ENCODE measurements at regions not wholly inside any gene's neighbourhood (a gene's known extent, or its start where the extent isn't known, plus 50 kb on each side); places are given as distances from the start of the nearest gene placed in this dataset.
"Not testable (repeated sequence)": the region's sequence is repeated elsewhere in the genome, so short reads cannot be mapped to it uniquely, and the experiment has no call there.

DNA sequence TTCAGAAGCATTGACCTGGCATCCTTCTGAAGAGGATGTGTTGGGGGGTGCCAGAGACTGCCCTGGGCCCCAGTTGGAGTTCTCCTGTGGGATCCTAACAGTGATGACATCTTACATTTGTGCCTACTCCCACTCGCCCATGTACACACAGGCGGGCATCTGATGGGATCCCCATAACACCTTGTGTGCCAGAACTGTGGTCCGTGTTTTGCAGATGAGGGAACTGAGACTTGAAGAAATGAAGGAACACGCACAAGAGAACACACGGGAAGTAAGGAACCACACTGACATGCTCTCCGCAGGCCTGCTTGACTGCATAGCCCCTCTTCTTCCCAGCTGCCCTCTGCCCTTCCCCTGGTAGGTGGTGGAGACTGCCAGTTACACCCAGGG lies 255.3 kb downstream of the MYCN start:
- no peak for DNase-seq

DNA sequence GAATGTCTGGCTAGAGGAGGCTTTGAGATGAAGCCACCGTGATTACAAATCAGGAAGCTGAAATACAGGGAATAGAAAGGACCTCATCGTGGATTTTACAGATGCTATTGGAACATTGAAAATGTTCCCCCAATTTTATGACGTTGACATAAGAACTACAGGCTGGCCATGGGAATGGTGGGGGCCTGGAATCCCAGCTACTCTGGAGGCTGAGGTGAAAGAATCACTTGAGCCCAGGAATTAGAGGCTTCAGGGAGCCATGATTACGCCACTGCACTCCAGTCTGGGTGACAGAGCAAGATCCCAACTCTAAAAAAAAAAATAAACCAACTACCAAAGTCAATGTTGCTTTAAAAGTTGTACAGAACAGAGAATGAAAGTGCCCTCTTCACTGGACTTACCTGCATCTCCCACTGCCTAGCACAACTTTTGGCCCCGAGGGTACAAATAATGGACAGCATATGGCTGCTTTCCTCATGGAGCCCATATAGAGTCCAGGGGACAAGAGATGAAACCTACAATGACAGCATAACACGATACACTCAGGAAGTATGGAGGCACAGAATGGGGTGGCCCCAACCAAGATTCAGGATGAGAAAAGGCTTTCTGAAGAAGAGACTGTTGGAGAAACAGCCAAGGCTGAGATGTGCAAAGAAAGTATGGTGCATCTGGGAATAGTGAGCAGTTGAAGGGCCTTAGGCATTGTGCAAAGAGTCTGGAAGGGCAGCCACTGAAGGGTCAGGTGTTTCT lies 254.8 kb downstream of the MYCN start:
- DNase-seq = no peak

DNA sequence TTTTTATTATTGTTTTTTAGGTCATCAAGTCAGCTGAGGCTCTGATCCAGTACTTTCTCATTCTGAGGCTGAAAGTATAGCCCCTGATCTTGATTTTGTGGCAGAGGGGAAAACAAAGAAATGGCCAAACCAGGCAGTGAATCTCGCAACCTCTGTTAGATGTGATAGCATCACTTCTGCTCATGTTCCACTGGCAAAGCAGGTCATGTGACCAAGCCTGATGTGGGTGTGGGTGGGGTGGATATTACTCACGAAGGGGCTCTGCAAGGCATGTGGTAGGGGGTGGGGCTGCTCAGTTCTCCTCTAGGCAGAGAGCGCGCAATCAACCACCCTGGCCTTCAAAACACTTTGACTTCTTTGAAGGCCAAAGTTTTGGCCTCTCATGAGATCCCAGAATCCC lies 254.2 kb downstream of the MYCN start:
- DNase-seq = no peak

DNA sequence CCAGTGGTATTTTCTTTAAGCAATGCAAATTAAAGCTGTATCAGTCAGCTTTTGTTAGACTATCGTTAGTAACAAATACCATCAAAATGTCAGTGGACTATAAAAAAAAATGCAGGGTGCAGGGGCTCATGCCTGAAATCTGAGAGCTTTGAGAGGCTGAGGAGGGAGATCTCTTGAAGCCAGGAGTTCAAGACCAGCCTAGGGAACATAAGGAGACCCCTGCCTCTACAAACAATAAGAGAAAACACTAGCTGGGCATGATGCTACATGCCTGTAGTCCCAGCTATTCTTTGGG lies 253.7 kb downstream of the MYCN start:
- no peak for DNase-seq

DNA sequence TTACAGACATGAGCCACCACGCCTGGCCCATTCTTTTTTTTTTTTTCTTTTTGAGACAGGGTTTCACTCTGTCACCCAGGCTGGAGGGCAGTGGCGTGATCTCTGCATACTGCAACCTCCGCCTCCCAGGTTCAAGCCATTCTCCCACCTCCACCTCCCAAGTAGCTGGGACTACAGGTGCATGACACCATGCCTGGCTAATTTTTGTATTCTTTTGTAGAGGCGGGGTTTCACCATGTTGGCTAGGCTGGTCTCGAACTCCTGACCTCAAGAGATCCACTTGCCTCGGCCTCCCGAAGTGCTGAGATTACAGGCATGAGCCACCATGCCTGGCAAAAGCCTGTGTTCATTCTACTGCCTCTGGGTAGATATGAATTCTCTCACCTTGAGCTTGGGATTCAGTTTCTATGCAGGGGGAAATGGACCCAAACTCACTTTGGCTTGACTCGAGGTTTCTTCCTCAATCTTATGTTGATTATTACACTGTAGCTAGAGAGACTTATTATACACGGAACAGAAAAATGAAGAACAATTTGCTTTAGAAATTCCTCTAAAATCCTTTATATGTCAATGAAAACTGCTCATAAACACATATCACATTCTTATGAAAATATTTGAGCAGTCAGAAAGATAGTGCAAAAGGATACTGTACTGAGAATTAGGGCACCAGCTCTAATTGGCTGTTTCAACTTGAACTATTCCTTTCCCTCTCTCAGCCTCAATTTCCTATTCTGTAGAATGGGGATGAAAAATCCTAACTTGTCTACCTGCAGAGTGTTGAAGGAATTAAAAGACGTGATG lies 252.3 kb downstream of the MYCN start:
- DNase-seq = no peak

DNA sequence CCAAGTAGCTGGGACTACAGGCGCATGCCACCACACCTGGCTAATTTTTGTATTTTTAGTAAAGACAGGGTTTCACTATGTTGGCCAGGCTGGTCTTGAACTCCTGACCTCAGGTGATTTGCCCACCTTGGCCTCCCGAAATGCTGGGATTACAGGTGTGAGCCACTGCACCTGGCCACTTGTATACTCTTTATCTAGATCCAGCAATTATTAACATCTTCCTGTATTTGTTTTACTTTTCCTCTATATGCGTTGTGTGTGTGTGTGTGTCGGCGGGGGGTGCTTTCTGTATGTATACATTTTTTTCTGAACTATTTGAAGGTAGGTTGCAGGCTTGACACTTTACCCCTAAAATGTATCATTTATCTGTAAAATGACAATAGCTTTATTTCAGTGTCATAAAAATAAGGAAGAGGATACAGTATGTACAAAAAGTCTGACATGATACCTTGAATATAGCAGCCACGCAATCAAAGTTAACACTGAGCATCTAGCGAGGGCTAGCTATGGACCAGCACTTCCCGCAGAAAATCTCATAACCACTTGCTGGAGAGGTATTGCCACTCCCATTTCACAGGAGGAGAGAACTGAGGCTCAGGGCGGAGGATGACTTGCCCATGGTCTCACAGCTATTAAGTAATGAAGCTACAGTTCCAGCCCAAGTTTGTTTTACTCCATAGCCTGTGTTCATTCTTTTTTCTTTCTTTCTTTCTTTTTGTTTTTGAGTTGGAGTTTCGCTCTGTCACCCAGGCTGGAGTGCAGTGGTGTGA lies 251.3 kb downstream of the MYCN start:
- no peak for DNase-seq

DNA sequence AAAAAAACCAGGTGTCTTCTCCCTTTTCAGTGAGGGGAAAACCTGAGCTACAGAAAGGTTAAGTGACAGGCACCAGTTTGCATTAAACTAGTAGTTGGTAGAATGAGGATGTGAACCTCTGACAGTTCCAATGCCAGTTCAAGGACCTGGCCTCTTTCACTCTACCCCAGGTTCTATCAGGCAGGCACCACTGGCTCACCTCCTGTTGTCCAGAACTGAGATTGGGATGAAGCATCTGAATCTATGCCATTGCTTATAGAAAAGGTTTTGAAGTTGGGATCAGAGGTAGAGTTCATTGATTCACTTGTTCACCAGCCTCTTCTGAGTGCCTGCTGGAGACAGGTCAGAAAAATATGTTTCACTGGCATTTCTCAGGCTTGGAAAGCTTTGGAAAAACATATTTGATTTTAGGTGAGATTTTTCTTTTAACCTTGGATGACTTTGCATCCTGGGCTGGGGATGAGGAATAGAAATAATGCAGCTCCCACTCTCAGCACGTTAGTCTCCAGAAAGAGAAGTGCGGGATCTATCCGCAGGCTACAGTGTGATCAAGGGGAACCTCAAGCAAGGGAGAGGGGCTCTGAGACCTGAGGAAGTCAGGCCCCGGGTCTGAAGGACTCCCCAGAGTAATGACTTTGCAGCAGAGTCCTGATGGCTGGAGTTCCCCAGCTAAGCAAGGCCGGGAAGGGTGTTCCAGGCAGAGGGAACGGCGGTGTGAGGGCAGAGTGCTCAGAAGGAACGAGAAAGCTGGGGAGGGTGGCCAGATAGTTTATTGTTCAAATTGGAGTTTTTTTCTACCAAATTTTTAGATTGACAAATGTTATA lies 250.3 kb downstream of the MYCN start:
- DNase-seq = no peak

DNA sequence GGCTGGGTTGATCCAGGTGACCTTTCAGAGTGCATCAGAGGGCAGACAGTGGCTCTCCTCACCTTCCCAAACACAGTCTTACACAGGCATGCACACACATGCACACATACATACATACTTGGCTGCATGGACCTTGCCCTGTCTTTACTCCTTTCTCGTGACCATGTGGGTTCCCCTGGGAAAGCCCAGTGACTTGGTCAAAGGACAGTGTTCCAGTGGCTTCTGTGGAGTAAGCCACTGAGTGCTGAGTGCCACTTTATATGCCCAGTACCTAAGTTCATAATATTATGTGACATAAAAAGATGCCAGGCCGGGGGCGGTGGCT lies 249.4 kb downstream of the MYCN start:
- no peak for DNase-seq

DNA sequence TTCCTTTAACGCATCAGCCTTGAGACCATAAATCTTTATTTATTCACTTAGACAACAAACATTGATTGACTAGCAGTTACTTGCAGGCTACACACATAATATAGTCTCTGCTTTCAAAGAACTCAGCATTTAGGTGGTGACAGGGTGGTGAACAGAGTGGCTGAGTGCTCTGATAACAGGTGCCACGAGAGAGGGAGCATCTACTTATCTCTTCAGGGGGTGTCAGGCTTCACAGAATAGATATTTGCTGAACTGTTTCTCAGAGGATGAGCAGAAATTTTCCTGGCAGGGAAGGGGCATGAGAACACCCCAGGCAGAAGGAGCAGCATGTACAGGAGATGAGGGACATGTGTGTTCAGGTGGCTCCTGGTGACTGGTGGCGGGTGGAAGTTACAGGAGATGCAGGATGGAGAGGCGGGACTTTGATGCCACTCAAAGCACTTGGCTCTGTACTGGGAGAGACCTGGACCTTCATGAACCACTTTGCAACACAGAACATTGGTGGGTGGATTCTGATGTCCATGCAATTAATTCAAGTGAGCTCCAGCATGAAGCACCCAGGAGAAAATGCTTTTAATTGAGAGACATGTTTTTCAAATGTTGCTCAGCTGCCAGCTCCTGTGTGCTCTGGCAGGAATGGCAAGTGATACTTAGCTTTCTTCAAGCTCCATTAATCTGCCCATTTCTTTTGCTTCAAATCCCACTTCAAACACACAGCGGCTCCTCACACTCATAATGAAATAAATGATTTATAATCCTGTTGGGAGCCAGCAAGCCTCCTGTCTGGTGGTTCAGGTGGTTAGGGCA lies 248.9 kb downstream of the MYCN start:
- no peak for DNase-seq

DNA sequence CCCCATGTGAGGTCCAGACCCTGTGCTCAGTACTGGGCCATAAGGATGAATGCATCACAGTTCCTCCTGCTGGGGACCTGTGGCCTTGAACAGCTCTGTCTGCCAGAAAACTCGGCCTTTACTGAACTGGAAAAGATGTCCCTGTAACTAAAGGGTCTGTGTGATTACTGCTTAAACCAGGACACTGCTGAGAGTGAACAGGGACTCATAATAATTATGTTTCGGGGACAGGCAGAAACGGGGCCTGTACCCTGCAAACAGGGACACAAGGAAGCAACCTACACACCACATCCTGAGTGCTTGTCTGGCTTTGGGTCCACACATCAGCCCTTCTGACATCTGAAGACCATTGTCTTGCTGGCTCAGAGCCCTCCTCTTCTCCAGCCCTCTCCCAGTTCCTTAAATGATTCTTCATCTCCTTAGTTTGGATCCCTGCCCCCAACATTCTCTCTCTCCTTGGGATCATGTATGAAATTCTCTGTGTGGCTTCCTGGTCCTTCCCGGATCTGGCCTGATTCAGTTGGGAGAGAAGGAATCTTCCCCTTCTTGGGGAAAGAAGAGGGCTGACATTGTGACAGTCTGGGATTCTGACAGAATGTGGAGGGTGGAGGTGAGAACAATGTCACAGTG lies 248.0 kb downstream of the MYCN start:
- DNase-seq = no peak

DNA sequence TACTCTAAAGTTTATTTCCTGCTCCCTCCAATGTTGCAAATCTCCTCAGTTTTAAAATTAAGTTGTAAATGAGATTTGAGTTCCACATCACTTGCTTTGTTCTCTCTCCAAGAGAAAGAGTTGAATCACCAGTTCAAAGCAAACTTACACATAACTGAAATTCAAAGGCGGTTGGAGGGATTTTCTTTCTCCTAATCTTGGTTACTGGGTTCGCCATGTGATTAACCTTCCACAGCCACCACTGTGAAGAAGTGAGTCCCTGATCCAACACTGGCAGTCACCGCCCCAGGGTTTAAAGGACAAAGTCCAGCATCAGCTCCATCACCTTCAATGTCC lies 247.1 kb downstream of the MYCN start:
- no peak for DNase-seq

DNA sequence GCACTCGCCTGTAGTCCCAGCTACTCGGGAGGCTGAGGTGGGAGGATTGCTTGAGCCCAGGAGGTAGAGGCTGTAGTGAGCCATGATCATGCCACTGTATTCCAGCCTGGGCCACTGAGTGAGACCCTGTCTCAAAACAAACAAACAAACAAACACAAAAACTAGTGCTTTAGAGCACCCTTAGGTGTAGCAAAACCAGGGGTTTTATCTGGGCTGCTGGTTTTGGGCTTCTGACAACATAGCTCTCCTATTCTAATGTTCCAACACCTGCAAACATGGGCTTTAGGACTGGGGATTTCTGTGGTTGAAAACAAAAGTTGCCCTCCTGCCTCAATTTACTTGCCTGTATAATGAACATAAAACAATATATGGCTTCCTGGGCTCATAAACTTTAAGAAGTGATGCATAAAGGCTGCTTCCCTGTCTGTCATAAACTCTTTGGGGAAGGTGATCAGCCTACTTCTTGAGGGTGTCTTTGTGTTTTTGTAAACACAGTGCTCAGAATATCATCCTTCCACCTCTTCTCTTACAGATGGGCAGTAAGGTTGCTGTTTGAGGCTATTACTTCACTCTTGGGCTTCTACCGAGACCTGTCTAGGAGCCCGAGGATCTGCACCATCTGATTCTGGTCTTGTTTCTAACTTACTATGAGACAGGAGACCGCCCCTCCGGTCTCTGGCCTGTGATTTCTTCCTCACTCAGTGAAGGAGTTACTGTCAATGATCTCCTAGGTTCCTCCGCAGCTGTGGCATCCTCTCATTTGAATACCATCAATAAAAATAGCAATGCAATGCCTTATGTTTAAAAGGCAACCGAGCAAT lies 246.5 kb downstream of the MYCN start:
- no peak for DNase-seq

DNA sequence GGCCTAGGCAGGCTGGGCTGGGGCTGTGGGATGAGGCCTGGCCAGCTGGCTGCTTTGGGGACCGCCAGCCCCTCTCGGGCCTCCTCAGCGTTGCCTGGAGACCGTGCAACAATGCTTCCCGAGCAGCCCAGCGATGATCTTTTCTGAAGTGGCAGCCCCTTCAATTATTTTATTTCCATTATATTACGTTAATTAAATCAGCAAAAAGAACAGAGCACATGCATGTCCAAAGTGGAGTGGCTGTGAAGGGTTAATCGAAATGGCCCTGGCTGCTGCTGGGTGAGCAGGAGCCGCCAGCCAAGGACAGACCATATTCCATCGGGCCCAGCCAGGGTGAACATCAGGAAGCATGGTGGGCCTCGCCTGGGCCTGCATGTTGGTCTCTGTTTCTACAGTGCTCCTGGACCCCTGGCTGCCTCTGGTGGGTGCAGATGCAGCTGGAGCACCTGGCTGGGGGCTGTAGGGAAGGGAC lies 245.5 kb downstream of the MYCN start:
- DNase-seq = no peak

DNA sequence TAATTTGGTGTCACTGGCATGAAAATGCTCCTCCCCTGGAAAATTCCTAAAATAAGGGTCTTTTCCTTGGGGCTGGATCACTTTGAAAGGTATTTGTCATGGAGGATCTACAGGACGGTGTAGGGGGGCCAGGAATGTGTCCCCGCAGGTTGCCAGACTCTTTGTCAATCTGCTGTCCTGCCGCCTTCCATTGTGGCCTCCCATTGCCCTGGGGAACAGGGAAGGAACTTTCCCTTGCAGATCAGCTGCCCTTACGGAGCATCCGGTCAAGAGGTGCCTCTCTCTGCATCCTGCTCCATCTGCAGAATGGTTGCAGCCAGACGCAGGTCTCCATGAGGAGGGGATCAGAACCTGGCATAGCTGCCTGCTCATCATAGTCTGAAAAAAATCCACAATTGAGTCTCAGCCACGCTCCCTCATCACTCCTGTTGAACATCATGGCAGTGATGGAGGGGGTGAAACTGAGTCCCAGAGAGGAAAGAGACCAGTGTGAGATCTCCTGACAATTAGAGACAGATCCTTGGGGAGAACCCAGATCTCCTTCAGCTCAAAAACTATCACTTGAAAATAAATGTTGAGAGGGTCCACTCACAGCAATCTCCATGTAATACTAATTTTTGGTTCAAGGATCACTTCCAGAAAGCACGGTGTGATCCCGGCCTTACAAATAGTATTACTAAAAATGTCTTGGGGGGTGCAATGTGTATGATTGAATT lies 244.8 kb downstream of the MYCN start:
- no peak for DNase-seq

DNA sequence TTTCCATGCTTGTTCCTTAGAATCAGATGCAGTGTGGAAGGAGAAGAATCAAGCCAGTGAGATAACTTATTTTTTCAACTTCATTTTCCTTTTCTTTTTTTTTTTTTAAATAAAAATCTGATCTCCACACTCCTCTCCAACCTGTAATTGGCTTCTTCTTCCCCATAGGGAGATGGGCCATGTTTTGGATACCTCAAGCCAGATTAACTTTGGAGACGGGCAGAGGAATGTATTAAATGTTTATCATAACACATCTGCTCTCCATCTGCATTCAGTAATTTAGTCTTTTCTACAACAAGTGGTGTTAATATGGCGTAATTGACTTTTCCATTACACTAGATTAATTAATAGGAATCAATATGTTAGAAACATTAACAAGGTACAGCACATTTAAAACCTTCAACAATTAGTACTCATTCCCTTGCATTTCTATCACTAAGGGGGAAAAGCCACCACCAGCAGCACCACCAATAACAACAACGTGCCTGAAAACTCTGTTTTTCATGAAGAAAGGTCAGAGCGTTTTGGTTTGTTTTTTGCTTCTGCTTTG lies 244.1 kb downstream of the MYCN start:
- DNase-seq = no peak

DNA sequence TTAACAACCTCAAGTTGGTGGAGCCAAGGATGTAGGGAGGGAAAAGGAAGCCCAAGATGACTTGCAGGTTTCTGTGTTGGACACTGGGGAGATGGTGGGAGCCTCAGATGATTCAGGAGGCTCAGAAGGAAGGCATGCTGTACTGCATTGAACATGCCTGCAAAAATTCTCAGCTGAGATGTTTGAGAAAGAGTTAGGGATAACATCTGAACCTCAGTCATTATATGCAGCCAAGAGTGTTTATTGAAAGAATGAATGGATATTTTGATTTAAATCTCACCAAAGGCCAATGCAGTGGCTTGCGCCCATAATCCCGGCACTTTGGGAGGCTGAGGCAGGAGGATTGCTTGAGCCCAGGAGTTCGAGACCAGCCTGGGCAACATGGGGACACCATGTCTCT lies 243.0 kb downstream of the MYCN start:
- DNase-seq = no peak

DNA sequence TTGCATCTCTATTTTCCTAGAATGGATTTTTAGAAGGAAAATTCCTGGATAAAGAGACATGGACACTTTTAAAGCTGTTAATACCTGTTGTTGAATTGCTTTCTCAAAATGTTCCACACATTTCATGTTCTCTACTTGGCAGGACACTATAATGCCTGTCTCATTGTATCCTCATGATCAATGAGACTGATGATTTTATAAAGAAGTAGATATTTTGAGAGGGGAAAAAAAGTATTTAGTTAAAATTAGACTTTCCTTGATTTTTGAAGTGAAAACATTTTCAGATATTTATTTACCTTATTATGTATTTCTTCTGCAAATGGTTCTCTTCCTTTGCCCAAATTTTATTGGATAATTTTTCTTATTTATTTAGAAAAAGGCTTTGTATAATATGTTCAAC lies 242.5 kb downstream of the MYCN start:
- DNase-seq = no peak

DNA sequence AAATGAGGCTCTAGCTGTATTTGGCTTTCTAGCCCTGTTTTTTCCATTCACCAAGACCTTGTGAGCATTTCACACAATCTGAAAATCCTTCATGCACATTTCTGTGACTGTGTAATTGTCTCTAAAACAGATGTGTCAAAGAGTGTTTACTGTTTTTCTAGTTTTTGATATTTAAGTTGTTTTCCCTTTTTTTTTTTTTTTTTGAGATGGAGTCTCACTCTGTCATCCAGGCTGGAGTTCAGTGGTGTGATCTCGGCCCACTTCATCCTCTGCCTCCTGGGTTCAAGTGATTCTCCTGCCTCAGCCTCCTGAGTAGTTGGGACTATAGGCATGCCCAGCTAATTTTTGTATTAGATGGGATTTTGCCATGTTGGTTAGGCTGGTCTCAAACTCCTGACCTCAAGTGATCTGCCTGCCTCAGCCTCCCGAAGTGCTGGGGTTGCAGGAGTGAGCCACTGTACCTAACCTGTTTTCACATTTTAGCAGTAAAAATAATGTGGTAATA lies 242.0 kb downstream of the MYCN start:
- not testable (repeated sequence) for DNase-seq

DNA sequence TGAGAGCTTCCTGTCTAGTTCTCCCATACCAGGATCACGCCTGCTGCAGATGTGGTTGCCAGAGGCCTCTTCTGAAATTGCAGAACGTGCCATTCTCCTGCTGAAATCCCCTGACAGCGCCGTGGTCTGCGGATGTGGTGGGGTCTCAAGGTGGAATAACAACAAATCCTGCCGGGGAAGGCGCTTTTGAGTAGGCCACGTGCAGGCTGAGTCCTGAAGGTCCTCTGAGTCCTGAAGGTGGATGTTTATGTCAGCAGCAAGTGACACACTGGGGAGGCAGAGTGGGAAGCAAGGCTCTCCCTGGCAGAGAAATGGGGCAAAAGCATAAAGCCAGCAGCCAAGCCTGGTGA lies 241.4 kb downstream of the MYCN start:
- no peak for DNase-seq
